ENCODE measurements at regions not wholly inside any gene's neighbourhood (a gene's known extent, or its start where the extent isn't known, plus 50 kb on each side); places are given as distances from the start of the nearest gene placed in this dataset.

GRCh38 chr2:221780281-221780688 is 208.2 kb upstream of the EPHA4 start:
- TF ChIP-seq CTCF (IDR thresholded peaks at IDR 0.05; ENCODE audit: poor library complexity) = no peak
- TF ChIP-seq EZH2phosphoT487 (IDR thresholded peaks at IDR 0.05; ENCODE audit: low read depth, severe bottlenecking, unreplicated experiment) = no peak
